Hippocampal formation (tissue), 2 donors: ENCODE measurements at regions not wholly inside any gene's neighbourhood (a gene's known extent, or its start where the extent isn't known, plus 50 kb on each side); places are given as distances from the start of the nearest gene placed in this dataset.
"Not testable (repeated sequence)": the region's sequence is repeated elsewhere in the genome, so short reads cannot be mapped to it uniquely, and the experiment has no call there.

ENCODE experiments used
- DNase-seq, 2 donors: peaks; one replicate each; lab custom pipeline; 2025; lab: John Stamatoyannopoulos, UW

- peak in 1 of 2 donors; percentile 3 for DNase-seq
Observed at GRCh38 chrX:44675362-44676024, 132.8 kb upstream of the FUNDC1 start.

- DNase-seq: no peak
Observed at GRCh38 chrX:44674906-44675305, 132.2 kb upstream of the FUNDC1 start.

DNA sequence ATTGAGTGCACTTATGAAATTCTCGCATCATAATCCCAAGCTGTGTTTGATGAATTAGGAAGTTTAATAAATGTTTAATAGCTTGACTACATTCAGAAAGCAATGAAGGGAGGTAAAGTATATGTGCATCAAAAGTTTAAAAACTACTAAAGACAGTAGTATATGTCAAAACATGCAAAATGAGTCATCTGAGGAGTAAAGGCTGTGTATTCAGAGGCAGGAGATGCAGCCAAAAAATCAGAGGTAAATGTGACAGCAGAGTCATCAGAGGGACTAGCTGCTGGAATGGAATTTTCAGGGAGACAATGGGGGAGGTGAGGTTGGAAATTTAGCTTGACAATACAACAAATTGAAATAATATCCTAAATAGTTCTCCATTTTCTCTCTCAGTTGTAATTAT lies 127.0 kb upstream of the FUNDC1 start:
- DNase-seq: no peak

DNA sequence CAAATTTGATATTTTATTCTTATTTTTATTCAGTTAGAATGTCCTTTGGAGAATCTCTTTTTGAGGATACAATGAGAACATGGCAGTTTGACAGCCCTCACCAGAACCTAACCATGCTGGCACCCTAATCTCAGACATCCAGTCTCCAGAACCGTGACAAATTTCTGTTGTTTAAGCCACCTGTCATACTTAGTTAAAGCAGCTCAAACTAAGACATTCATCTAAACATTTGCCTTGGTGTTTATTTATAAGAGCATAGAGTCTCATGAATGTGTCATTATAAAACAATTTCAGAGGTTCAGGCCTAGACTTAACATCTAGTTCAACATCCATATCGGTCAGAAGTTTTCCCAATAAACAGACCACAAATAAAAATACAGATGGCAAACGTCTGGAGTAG lies 125.1 kb upstream of the FUNDC1 start:
- no peak for DNase-seq

- DNase-seq: not testable (repeated sequence)
Observed at GRCh38 chrX:44657718-44658246, 115.1 kb upstream of the FUNDC1 start.

DNA sequence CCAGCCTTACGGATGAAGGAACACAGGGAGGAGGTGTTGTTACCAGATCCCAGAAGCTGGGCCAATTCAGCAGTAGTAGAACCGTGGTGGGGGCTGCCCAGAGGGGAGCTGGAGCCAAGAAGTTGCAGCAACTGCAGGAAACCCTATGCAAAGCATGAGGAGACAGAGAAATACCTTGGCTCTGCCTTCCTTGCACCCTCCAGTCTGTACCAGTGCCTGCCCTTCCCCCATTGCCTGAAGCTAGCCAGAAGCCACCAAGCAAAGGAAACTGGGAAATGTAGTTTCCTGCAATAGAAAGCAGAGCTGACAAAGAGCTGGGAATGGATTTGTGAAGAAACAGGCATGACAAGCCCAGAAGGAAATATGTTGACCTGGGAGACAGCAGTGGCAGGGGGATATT lies 108.7 kb upstream of the FUNDC1 start:
- DNase-seq: peak; percentile 0 to 6

DNA sequence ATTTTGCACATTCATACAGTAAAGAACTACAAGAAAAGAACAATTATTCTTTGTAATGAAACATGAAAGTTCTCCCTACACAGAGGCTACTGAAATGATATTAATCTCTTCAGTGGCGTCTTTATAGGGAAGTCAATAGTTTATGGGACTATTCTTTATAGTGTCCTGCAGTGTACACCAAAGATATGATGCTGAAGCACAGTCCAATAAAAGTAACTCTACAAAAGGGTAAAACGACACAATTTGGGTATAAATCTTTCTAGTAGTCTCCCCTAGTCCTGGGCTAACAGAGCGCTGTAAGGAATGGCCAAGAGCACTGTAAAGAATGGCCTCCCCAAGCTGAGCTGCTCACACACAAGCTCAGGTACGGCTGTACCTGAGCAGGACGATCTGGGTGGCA lies 101.1 kb upstream of the FUNDC1 start:
- DNase-seq: no peak

DNA sequence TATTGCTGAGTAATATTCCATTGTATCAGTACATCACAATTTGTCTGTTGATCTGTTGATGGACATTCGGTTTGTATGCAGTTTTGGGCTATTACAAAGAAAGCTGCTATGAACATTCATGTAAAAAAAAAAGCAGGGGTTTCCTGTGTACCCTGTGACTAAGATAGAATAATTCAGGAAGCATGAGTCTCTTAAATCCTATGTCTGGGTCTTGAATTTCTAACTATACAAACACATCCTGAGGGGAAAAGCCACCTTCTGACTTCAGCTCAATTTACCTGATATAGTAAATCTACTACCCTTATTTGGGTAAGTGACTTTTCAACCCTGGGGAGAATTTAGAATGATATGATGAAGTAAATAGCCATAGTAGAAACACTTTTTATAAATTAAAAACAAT lies 94.6 kb upstream of the FUNDC1 start:
- no peak for DNase-seq

- no peak for DNase-seq
Observed at GRCh38 chrX:44621078-44621477, 78.4 kb upstream of the FUNDC1 start.

DNA sequence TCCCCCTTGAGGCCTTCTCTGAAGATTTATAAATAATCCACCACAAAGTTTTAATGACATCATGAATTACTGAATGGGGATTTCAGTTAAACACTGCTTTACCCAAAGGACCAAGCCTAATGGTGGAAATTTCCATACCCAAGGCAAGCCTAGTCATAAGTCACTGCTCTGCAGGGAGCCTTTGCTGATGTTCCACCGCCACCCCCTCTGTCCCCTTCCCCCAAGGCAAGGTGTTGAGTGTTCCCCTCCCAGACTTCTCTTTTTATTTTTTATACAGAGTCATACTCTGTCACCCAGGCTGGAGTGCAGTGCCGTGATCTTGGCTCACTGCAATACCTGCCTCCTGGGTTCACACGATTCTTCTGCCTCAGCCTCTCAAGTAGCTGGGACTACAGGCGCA lies 76.4 kb upstream of the FUNDC1 start:
- DNase-seq: no peak

DNA sequence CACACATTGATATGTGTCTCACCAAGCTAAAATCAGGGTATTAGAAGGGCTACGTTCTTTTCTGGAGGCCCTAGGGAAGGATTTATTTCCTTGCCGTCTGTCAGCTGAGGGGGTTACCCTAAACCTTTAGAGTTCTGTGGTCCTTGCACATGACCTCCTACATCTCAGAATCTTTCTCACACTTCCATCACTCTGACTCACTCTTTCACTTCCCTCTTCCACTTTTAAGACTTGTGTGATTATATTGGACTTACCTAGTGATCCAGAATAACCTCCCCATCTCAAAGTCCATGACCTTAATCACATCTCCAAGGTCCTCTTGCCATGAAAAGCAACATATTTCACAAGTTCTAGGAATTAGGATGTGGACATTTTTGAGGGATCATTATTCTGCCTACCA lies 53.6 kb upstream of the FUNDC1 start:
- DNase-seq: no peak
